GM12874 (cell line): ENCODE measurements at regions not wholly inside any gene's neighbourhood (a gene's known extent, or its start where the extent isn't known, plus 50 kb on each side); places are given as distances from the start of the nearest gene placed in this dataset.

ENCODE experiments used
- TF ChIP-seq, protein P1 (sequence below): IDR thresholded peaks from 2 replicates; pipeline ENCODE4 v1.5.1; 2011; ENCODE audit warnings: low read depth, mild to moderate bottlenecking, control low read depth, low read length, moderate library complexity; ENCODE audit not compliant: insufficient read depth

DNA sequence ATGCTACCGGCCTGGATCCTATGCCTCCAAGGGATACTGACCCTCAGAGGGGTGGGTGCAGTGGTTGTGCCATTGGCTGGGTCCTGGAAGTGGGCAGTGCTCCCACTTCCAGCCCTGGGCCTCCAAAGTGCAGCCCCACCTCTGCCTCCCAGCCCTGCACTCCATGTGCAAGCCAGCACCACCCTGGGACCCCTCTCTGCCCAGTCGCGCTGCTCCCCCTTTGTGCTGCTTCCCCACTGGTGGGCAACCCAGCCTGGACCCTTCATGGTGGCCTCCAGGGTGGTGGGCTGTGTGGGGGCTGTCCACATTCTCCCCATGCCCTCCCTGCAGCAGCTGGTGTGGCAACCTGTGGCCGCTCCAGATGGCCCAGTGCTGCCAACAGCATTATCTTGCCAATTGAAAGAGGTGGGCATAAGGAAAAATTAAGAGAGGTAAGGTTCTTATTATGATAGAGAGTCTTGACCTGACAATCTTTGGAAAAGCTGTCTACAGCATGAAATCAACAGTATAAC lies 309.7 kb downstream of the GUCY2F start:
- TF ChIP-seq, protein P1, sequence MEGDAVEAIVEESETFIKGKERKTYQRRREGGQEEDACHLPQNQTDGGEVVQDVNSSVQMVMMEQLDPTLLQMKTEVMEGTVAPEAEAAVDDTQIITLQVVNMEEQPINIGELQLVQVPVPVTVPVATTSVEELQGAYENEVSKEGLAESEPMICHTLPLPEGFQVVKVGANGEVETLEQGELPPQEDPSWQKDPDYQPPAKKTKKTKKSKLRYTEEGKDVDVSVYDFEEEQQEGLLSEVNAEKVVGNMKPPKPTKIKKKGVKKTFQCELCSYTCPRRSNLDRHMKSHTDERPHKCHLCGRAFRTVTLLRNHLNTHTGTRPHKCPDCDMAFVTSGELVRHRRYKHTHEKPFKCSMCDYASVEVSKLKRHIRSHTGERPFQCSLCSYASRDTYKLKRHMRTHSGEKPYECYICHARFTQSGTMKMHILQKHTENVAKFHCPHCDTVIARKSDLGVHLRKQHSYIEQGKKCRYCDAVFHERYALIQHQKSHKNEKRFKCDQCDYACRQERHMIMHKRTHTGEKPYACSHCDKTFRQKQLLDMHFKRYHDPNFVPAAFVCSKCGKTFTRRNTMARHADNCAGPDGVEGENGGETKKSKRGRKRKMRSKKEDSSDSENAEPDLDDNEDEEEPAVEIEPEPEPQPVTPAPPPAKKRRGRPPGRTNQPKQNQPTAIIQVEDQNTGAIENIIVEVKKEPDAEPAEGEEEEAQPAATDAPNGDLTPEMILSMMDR: no peak

- TF ChIP-seq, protein P1: no peak
These were observed 326.7 kb downstream of the GUCY2F start for GRCh38 chrX:109155161-109155560.

DNA sequence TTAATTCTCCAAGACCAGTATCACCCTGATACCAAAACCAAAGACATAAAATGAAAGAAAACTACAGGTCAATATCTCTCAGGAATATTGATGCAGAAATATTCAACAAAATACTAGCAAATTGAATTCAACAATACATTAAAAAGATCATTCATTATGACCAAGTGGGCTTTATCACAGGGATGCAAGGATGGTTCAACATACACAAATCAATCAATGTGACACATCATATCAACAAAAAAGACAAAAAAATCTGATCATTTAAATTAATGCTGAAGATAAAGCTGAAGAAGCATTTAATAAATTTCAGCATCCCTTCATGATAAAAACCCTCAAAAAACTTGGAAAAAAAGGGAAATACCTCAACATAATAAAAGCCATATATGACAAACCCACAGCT lies 341.4 kb downstream of the GUCY2F start:
- TF ChIP-seq, protein P1: no peak

GRCh38 chrX:109134777-109135176 lies 347.1 kb downstream of the GUCY2F start:
- TF ChIP-seq, protein P1: no peak

DNA sequence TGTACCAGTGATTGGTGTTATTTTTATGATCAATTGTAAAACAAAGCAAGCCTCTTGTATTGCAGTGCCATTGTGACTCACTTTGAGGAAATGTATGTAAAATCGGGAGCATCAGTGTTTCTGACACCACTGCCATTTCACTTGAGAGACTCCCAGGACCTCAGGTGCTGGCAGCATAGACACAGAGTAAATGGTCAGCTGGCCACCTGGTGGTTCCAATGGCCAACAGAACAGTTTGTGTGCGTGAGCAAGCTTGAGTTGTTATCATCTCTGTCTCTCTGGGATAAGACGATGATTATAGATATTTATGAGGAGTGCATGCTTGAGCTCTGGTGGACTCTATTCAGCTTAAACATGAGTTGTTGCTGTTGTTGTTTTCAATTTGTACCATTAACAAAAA lies 356.6 kb downstream of the GUCY2F start:
- TF ChIP-seq, protein P1: no peak

DNA sequence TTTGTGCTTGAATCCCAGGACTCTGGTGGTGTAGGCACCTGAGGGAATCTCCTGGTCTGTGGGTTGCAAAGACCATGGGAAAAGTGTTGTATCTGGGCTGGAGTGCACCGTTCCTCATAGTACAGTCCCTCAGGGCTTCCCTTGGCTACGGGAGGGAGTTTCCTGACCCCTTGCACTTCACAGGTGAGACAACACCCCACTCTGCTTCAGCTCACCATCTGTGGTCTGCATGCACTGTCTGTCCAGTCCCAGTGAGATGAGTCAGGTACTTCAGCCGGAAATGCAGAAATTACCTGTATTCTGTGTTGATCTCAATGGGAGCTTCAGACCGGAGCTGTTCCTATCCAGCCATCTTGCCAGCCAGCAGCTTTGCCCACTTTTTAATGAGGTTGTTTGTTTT lies 353.0 kb upstream of the IRS4 start:
- TF ChIP-seq, protein P1: no peak

DNA sequence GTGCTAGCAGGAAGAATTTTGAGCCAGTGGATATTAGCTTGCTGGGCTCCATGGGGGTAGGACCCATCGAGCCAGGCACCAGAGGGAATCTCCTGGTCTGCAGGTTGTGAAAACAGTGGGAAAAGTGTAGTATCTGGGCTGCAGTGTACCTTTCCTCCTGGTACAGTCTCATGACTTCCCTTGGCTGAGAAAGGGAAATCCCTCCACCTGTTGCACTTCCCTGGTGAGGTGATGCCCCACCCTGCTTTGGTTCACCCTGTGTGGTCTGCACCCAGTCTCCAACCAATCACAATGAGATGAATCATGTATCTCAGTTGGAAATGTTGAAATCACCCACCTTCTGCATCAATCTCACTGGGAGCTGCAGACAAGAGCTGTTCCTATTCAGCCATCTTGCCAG lies 341.4 kb upstream of the IRS4 start:
- TF ChIP-seq, protein P1: no peak
